H9 (cell line): ENCODE measurements at regions not wholly inside any gene's neighbourhood (a gene's known extent, or its start where the extent isn't known, plus 50 kb on each side); places are given as distances from the start of the nearest gene placed in this dataset.

ENCODE experiments used
- DNase-seq: peaks from one replicate; pipeline ENCODE4 v3.0.0-alpha.2; 2017
- H2AFZ ChIP-seq: one replicate; pipeline ENCODE4 v1.6.1; 2013; ENCODE audit warnings: mild to moderate bottlenecking, low read length, control low read depth, moderate library complexity
- H2AK5ac ChIP-seq: 2 replicates; pipeline ENCODE4 v1.6.1; 2013; ENCODE audit warnings: low read length, control low read depth, mixed read lengths; ENCODE audit not compliant: insufficient read length
- H2BK120ac ChIP-seq: one replicate; pipeline ENCODE4 v1.6.1; 2013; ENCODE audit warnings: low read depth, mild to moderate bottlenecking, low read length, control low read depth, inconsistent platforms; ENCODE audit not compliant: poor library complexity, severe bottlenecking
- H2BK12ac ChIP-seq: 2 replicates; pipeline ENCODE4 v1.6.1; 2013; ENCODE audit warnings: low read length, control low read depth, mixed read lengths, low read depth; ENCODE audit not compliant: insufficient read length
- H2BK15ac ChIP-seq: 2 replicates; pipeline ENCODE4 v1.6.1; 2013; ENCODE audit warnings: low read depth, low read length, control low read depth
- H2BK20ac ChIP-seq: one replicate; pipeline ENCODE4 v1.6.1; 2013; ENCODE audit warnings: low read depth, mild to moderate bottlenecking, low read length, control low read depth, inconsistent platforms; ENCODE audit not compliant: poor library complexity, severe bottlenecking
- H2BK5ac ChIP-seq: 2 replicates; pipeline ENCODE4 v1.6.1; 2013; ENCODE audit warnings: low read length, control low read depth, mixed read lengths; ENCODE audit not compliant: insufficient read length
- H3K14ac ChIP-seq: 2 replicates; pipeline ENCODE4 v1.6.1; 2013; ENCODE audit warnings: low read length, control low read depth; ENCODE audit not compliant: insufficient read depth
- H3K18ac ChIP-seq: 2 replicates; pipeline ENCODE4 v1.6.1; 2013; ENCODE audit warnings: low read depth, mild to moderate bottlenecking, mixed read lengths, low read length, control low read depth; ENCODE audit not compliant: insufficient read length
- H3K23ac ChIP-seq: 2 replicates; pipeline ENCODE4 v1.6.1; 2013; ENCODE audit warnings: low read length, control low read depth, mixed read lengths, low read depth; ENCODE audit not compliant: insufficient read length
- H3K23me2 ChIP-seq: 2 replicates; pipeline ENCODE4 v1.6.1; 2013; ENCODE audit warnings: low read depth, mild to moderate bottlenecking, mixed read lengths, low read length, control low read depth; ENCODE audit not compliant: insufficient read length, poor library complexity, severe bottlenecking
- H3K27ac ChIP-seq: 2 replicates; pipeline ENCODE4 v1.5.1; 2013; ENCODE audit warnings: low read length, control low read depth, mixed read lengths, low read depth; ENCODE audit not compliant: insufficient read length
- H3K27me3 ChIP-seq: 2 replicates; pipeline ENCODE4 v1.6.1; 2013; ENCODE audit warnings: low read length, control low read depth, inconsistent platforms; ENCODE audit not compliant: insufficient read depth
- H3K4ac ChIP-seq: 2 replicates; pipeline ENCODE4 v1.6.1; 2013; ENCODE audit warnings: low read depth, mild to moderate bottlenecking, control low read depth, inconsistent platforms, low read length, moderate library complexity
- H3K4me1 ChIP-seq: 2 replicates; pipeline ENCODE4 v1.6.1; 2013; ENCODE audit warnings: low read length, control low read depth, inconsistent platforms; ENCODE audit not compliant: insufficient read depth
- H3K4me2 ChIP-seq: 2 replicates; pipeline ENCODE4 v1.6.1; 2013; ENCODE audit warnings: low read length, control low read depth, mixed read lengths; ENCODE audit not compliant: insufficient read length, insufficient read depth
- H3K56ac ChIP-seq: 2 replicates; pipeline ENCODE4 v1.6.1; 2013; ENCODE audit warnings: low read depth, mild to moderate bottlenecking, mixed read lengths, low read length, control low read depth; ENCODE audit not compliant: insufficient read length
- H3K79me1 ChIP-seq: 2 replicates; pipeline ENCODE4 v1.6.1; 2013; ENCODE audit warnings: low read depth, mild to moderate bottlenecking, moderate library complexity, low read length, control low read depth, inconsistent platforms; ENCODE audit not compliant: insufficient read depth, poor library complexity, severe bottlenecking
- H3K79me2 ChIP-seq: 2 replicates; pipeline ENCODE4 v1.6.1; 2013; ENCODE audit warnings: low read length, control low read depth, inconsistent platforms; ENCODE audit not compliant: insufficient read depth
- H3K9ac ChIP-seq: 2 replicates; pipeline ENCODE4 v1.6.1; 2013; ENCODE audit warnings: low read length, control low read depth, mixed read lengths; ENCODE audit not compliant: insufficient read length; ENCODE audit errors: extremely low read depth
- H3K9me3 ChIP-seq: one replicate; pipeline ENCODE4 v1.6.1; 2013; ENCODE audit warnings: low read depth, low read length, inconsistent platforms; ENCODE audit not compliant: control insufficient read depth
- H3T11ph ChIP-seq: one replicate; pipeline ENCODE4 v1.6.1; 2013; ENCODE audit warnings: mild to moderate bottlenecking, low read length, control low read depth, inconsistent platforms
- H4K20me1 ChIP-seq: one replicate; pipeline ENCODE4 v1.6.1; 2013; ENCODE audit not compliant: control insufficient read depth, insufficient read length, insufficient read depth
- H4K5ac ChIP-seq: 2 replicates; pipeline ENCODE4 v1.6.1; 2013; ENCODE audit warnings: low read depth, mild to moderate bottlenecking, mixed read lengths, low read length, control low read depth; ENCODE audit not compliant: insufficient read length
- H4K8ac ChIP-seq: replicated peaks from 2 replicates; pipeline ENCODE4 v1.6.1; 2013; ENCODE audit warnings: low read length, control low read depth, mixed read lengths, low read depth; ENCODE audit not compliant: insufficient read length
- H4K91ac ChIP-seq: 2 replicates; pipeline ENCODE4 v1.6.1; 2013; ENCODE audit warnings: low read depth, mild to moderate bottlenecking, moderate library complexity, mixed read lengths, low read length, control low read depth; ENCODE audit not compliant: insufficient read length
- H3K27ac Mint-ChIP-seq, 3 experiments: 2 replicates in 2 of 3; 3 replicates in 1 of 3; pipeline ENCODE4 v1.8.0; 2020 to 2021; ENCODE audit warnings: mixed read lengths in 3 of 3, mild to moderate bottlenecking in 1 of 3, moderate library complexity in 1 of 3
- H3K27me3 Mint-ChIP-seq: 2 replicates; pipeline ENCODE4 v1.8.0; 2021; ENCODE audit warnings: low read depth, mild to moderate bottlenecking, moderate library complexity, mixed read lengths
- H3K36me3 Mint-ChIP-seq, 3 experiments: 2 replicates in 2 of 3; 3 replicates in 1 of 3; pipeline ENCODE4 v1.8.0; 2020 to 2021; ENCODE audit warnings: low read depth in 3 of 3, mixed read lengths in 3 of 3; ENCODE audit not compliant: insufficient read depth in 1 of 3
- H3K4me1 Mint-ChIP-seq, 2 experiments: 2 replicates each; pipeline ENCODE4 v1.8.0; 2020; ENCODE audit warnings: mixed read lengths in 2 of 2
- H3K4me3 Mint-ChIP-seq, 2 experiments: 2 replicates in 1 of 2; 3 replicates in 1 of 2; pipeline ENCODE4 v1.8.0; 2020 to 2021; ENCODE audit warnings: mild to moderate bottlenecking in 2 of 2, mixed read lengths in 2 of 2, moderate library complexity in 1 of 2
- H3K9me3 Mint-ChIP-seq, 2 experiments: 2 replicates in 1 of 2; 3 replicates in 1 of 2; pipeline ENCODE4 v1.8.0; 2020; ENCODE audit warnings: mild to moderate bottlenecking in 2 of 2, mixed read lengths in 2 of 2, moderate library complexity in 1 of 2
- WGBS: extraction: QIAGEN DNeasy Blood & Tissue Kit; methylation state at CpG from one replicate; pipeline ENCODE4 v1.1.7; 2013; ENCODE audit warnings: missing lambda C conversion rate, low lambda C conversion rate, mixed read lengths; ENCODE audit not compliant: insufficient read length; ENCODE audit errors: extremely low coverage; 5-methylcytosine and 5-hydroxymethylcytosine counted together
- TF ChIP-seq, protein P1 (sequence below): fragments of 200-600 bp; sonication (generic); conservative IDR thresholded peaks from 3 replicates; pipeline ENCODE4 v1.8.0; 2021; ENCODE audit warnings: antibody characterized with exemption, mild to moderate bottlenecking

DNA sequence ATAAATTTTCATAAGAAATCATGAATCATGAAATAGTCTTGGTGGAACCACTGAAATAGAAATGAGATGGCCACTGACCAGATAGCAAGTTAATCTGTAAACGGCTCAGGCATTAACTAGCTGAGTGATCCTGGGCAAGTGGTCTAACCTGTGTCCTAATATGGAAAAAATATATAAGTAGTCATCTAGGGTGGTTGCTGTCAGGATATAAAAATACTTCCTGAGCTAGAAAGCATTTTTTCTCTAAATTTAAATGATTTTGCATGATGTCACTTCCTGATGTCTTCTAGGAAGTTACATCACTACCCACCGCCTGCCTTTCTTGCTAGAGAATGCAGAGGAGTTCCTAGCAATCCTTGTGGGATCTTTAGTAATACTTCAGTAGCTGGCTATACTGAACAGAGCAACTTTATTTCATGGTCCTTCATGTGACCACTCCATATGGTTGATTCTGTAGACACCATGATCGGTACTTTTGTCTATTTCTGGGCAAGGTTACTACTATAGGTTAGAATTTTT, 228.1 kb upstream of the CEP162 start:
- Histone ChIP-seq H3K27me3 (no peaks in the 10 kb centered on the region), H4K91ac (no peak overlapping the region), H3K18ac (no peak overlapping the region), H4K5ac (no peak overlapping the region), H3K23ac (no peak overlapping the region), H2BK20ac (no peak overlapping the region), H3K9me3 (no peaks in the 10 kb centered on the region), H3K79me1 (no peaks in the 10 kb centered on the region), H3T11ph (no peak overlapping the region), H2BK15ac (no peak overlapping the region), H3K9ac (no peak overlapping the region), H3K23me2 (no peaks in the 10 kb centered on the region), H3K4me1 (no peaks in the 10 kb centered on the region), H2AK5ac (no peak overlapping the region), H4K20me1 (no peaks in the 10 kb centered on the region), H3K27ac (no peak overlapping the region), H3K79me2 (no peaks in the 10 kb centered on the region), H2BK5ac (no peak overlapping the region), H3K4me2 (no peak overlapping the region), H3K4ac (no peak overlapping the region), H2AFZ (no peak overlapping the region), H2BK120ac (no peak overlapping the region), H3K14ac (no peak overlapping the region), H3K56ac (no peak overlapping the region), H4K8ac (no peak overlapping the region), H2BK12ac (no peak overlapping the region)
- TF ChIP-seq, protein P1, sequence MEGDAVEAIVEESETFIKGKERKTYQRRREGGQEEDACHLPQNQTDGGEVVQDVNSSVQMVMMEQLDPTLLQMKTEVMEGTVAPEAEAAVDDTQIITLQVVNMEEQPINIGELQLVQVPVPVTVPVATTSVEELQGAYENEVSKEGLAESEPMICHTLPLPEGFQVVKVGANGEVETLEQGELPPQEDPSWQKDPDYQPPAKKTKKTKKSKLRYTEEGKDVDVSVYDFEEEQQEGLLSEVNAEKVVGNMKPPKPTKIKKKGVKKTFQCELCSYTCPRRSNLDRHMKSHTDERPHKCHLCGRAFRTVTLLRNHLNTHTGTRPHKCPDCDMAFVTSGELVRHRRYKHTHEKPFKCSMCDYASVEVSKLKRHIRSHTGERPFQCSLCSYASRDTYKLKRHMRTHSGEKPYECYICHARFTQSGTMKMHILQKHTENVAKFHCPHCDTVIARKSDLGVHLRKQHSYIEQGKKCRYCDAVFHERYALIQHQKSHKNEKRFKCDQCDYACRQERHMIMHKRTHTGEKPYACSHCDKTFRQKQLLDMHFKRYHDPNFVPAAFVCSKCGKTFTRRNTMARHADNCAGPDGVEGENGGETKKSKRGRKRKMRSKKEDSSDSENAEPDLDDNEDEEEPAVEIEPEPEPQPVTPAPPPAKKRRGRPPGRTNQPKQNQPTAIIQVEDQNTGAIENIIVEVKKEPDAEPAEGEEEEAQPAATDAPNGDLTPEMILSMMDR = no peak
- peaks cover 0 to 3% of the 10 kb centered on the region in 2 experiments; a peak in 1 of 4 replicates for H3K4me1 Mint-ChIP-seq
- DNase-seq = no peak
- no peak overlapping the region for H3K27ac Mint-ChIP-seq
- no peaks in the 10 kb centered on the region for H3K27me3 Mint-ChIP-seq
- no peak overlapping the region for H3K4me3 Mint-ChIP-seq
- no peaks in the 10 kb centered on the region for H3K9me3 Mint-ChIP-seq
- H3K36me3 Mint-ChIP-seq = no peaks in the 10 kb centered on the region
- WGBS = no CpG with 5 or more reads among the region's 3 CpGs
